ENCODE measurements at regions not wholly inside any gene's neighbourhood (a gene's known extent, or its start where the extent isn't known, plus 50 kb on each side); places are given as distances from the start of the nearest gene placed in this dataset.

GRCh38 chr1:67619080-67619479 lies 65.9 kb upstream of the GADD45A start:
- DNase-seq = no peak

DNA sequence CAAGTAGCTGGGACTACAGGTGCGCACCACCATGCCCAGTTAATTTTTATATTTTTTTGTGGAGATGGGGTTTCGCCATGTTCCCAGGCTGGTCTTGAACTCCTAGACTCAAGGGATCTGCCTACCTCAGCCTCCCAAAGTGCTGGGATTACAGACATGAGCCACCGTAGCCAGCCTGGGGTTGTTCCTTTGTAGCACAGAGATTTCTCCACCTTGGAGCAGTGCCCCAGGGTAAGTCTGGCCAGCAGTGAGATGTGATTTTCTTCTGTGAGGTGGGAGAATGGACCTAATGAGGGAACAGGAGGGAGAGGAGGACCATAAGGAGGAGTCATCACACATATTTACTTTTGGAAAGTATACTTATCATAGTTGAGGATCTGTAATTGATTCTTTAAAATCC lies 61.1 kb upstream of the GADD45A start:
- DNase-seq = no peak

GRCh38 chr1:67624680-67625079 lies 60.3 kb upstream of the GADD45A start:
- no peak for DNase-seq

GRCh38 chr1:67626090-67626860 lies 58.7 kb upstream of the GADD45A start:
- DNase-seq = no peak

DNA sequence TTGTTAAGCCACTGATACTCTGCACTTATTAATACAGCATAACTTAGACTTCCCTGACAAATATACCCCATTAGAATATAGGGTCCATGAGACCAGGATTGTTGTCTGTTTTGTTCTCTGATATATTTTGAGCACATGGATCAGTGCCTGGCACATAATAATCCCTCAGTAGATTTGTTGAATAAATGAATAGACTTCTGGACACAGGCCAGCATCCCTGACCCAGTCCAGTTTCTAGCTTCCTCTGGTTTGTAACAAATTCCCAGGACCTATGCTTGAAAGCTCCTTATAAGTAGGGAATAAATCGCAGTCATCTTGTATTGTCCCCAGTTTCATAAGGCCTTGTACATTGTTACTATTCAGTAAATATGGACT lies 58.2 kb upstream of the GADD45A start:
- no peak for DNase-seq

- no peak for DNase-seq
These were observed 57.7 kb upstream of the GADD45A start for GRCh38 chr1:67627336-67627735.

DNA sequence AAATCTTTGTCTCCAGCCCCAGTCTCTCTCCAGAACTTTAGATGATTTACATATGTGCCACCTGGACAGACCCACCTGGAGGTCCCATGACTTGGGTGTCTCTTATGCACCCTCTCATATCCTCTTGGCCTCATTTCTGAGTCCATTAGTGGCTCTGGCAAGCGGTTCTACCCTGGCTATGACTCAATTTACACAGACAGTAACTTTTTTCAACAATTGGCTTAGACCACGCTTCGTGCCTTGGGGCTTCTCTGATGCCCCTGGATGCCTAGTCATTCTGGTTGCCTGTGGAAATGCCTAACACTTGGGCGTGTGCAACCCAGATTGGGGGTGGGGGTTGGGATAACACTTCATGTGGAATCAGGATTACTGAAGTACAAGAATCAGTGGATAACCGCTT lies 57.1 kb upstream of the GADD45A start:
- no peak for DNase-seq

DNA sequence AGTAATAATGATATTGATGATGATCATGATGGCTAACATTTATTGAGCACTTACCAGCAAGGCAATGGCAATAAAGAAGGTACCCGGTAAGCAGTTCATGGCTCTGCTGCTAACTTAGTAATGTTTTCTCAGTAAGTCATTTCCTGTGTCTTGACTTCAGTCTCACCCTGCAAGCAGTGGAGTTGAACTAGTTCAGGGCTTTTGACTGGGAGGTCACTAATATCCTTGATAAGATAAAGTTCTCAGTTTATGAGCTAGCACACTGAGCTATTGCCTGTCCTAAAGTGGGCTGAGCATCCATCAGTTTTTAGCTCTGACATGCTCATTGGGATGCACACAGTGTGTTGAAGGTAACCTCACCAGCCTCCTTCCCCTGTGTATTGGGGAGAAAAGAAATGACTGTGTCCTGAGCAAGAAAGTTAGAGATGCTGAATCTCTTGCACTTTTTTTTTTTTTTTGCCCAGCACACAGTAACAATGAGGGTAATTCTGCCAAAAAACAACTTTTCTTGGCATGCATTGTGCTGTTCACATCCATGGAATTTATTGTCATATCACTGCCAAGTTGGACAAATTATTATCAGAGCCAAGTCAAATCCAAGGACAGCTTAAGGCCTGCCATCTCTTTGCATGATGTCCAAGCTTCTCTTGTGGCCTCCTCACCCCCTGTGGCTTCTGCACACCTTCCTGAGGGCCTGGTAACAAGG lies 55.5 kb upstream of the GADD45A start:
- no peak for DNase-seq

GRCh38 chr1:67630438-67631045 lies 54.5 kb upstream of the GADD45A start:
- DNase-seq = no peak

DNA sequence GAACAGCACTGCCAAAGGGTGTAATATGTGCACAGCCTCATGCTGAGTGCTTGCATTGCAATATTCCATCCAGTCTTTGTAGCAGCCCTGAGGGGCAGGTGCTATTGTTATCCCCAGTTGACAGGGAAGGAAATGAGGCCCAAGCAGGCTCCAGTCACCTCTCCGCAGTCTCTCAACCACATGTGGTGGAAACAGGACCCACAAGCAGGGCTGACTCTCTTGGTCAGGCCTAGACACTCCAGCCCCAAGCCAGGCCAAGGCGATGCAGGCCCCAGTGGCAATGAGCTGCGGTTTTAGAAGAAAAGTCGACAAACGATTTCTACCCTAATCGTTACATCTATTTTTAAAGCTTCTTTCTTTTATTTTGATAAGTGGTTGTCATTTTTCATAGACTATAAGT lies 52.6 kb upstream of the GADD45A start:
- no peak for DNase-seq

GRCh38 chr1:67632811-67633655 lies 52.0 kb upstream of the GADD45A start:
- DNase-seq = no peak

DNA sequence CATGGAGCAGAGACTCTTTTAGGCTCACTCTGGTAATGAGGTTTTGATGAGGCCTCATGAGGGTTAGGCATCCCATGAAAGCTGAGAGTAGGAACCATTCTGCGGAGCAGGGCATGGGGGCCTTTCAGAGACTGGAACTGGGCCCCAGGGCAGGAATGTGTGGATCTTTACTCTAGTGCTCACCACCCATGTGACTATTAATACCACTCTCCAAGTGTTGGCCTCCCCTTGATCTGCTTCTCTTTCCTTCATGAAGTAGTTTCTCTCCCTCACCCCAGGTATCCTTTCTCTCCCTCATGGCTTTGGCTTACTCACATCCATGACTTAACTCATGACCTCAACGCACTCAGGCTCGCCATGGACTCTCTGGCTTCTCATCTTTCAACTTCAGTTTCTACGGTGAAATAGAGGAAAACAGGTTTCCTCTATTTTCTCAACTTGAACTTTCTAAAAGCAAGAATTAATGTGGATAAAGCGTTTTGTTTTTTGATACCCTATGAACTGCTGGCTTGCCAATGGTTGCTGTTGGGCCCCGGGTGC lies 50.5 kb upstream of the GADD45A start:
- DNase-seq = no peak

DNA sequence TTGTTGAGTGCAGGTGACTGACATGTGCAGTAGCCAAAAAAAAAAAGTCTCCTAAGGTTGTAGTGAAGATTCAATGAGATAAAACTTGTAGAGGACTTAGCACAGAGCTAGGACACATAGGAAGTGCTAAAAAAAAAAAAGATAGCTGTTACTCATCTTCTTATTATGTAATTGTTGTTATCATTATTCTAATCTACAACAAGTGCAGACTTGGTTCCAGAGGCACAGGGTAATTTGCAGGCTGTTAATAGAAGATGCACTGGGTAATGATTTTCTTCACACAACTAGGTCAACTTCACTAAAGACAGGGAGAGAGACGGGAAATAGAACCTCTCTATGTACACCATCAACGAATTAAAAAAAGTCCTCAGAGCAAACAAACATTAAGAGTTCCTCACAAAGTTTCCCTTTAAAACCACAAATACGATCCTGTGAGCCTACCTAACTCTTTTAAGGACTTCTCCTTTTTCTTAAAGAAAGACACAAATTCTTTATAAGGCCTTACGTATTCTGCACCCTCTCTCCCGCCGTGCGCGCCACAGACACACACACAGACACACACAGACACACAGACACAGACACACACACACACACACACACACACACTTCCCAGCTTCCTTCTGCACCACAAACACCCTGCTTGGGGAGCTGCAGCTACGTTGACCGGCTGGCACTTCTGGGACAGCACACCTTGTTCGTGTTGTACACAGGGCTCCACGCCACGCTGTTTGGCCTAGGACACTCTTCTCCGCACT lies 49.8 kb upstream of the GADD45A start:
- DNase-seq = peak; percentile 17
